Gastroesophageal sphincter (tissue), 4 donors: ENCODE measurements at regions not wholly inside any gene's neighbourhood (a gene's known extent, or its start where the extent isn't known, plus 50 kb on each side); places are given as distances from the start of the nearest gene placed in this dataset.

ENCODE experiments used
- ATAC-seq: fragments of 150-250 bp; one replicate; pipeline ENCODE4 v1.9.1; 2016; ENCODE audit warnings: mild to moderate bottlenecking, moderate library complexity
- H3K27ac ChIP-seq, 4 donors: fragments of 200-600 bp; sonication (generic) in 3 of 4; 1 replicate in 3 of 4; 2 replicates in 1 of 4; pipeline ENCODE4 v1.5.1; 2016 to 2019
- H3K27me3 ChIP-seq: fragments of 200-600 bp; sonication (generic); one replicate; pipeline ENCODE4 v1.5.1; 2019
- H3K36me3 ChIP-seq, 2 donors: fragments of 200-600 bp; sonication (generic); one replicate each; pipeline ENCODE4 v1.5.1; 2019; ENCODE audit warnings: control low read depth in 1 of 2
- H3K4me1 ChIP-seq, 3 donors: fragments of 200-600 bp; sonication (generic); 1 replicate in 2 of 3; 2 replicates in 1 of 3; pipeline ENCODE4 v1.5.1; 2016 to 2019; ENCODE audit warnings: control low read depth in 2 of 3
- H3K4me3 ChIP-seq, 2 donors: fragments of 200-600 bp; sonication (generic); one replicate each; pipeline ENCODE4 v1.5.1; 2019; ENCODE audit warnings: mild to moderate bottlenecking in 1 of 2, moderate library complexity in 1 of 2
- H3K9me3 ChIP-seq, 3 donors: fragments of 200-600 bp; sonication (generic); one replicate each; pipeline ENCODE4 v1.5.1; 2017 to 2019; ENCODE audit warnings: control low read depth in 2 of 3
- EP300 ChIP-seq: sonication (generic); formaldehyde crosslinking; IDR thresholded peaks from one replicate; pipeline ENCODE4 v1.6.1; 2017; ENCODE audit warnings: antibody characterized with exemption, mild to moderate bottlenecking
- POLR2A ChIP-seq, 2 donors: fragments of 450-650 bp; IDR thresholded peaks; one replicate each; pipeline ENCODE4 v1.6.1; 2017; ENCODE audit warnings: antibody characterized with exemption in 2 of 2, mild to moderate bottlenecking in 2 of 2, moderate library complexity in 1 of 2
- POLR2AphosphoS5 ChIP-seq: sonication (generic); formaldehyde crosslinking; IDR thresholded peaks from one replicate; pipeline ENCODE4 v1.6.1; 2017; ENCODE audit warnings: antibody characterized with exemption
- WGBS, 2 donors: methylation state at CpG; one replicate each; pipeline ENCODE4 v1.1.5; 2018; ENCODE audit warnings: low coverage in 1 of 2; 5-methylcytosine and 5-hydroxymethylcytosine counted together
- TF ChIP-seq, protein P1 (sequence below), 4 experiments: fragments of 200-600 bp in 2 of 4; fragments of 450-650 bp in 2 of 4; sonication (generic) in 1 of 4; IDR thresholded peaks; one replicate each; pipeline ENCODE4 v1.5.1; 2017 to 2019; ENCODE audit warnings: antibody characterized with exemption in 4 of 4, mild to moderate bottlenecking in 2 of 4, moderate library complexity in 2 of 4

DNA sequence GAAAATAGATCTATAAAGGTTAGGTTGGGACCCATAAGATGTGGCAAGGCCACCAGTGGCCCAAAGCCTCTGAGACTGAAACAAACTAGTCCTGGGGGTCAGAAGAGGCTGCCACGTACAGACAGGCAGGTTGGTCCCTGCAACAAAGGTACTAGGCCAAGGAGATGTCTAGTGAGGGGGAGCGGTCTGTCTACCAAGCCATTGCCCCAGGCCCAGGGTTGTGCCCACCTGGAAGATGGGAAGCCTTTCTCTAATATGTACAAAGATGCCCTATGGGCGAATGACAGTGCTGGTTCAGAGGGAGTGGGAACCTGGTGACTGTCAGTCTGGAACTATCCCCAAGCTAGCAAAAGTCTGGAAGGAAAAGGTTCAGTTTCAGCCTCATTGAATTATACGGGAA is 233.2 kb downstream of the RBM19 start:
- Histone ChIP-seq H3K27ac (no peak overlapping the region), H3K9me3 (no peaks in the 10 kb centered on the region), H3K4me1 (no peaks in the 10 kb centered on the region), H3K36me3 (no peaks in the 10 kb centered on the region), H3K27me3 (peaks cover 78% of the 10 kb centered on the region), H3K4me3 (no peak overlapping the region)
- no peak for ATAC-seq
- TF ChIP-seq POLR2A (IDR thresholded peaks at IDR 0.05), result no peak
- 42 to 82% methylated on average over 1 to 2 of the region's 4 CpGs for WGBS, 2 donors

GRCh38 chr12:113727651-113728061 is 238.5 kb downstream of the RBM19 start:
- peaks cover 0 to 8% (median 0%) of the 10 kb centered on the region in 3 donors for H3K9me3 ChIP-seq
- peaks cover 82% of the 10 kb centered on the region for H3K27me3 ChIP-seq
- H3K36me3 ChIP-seq, result no peaks in the 10 kb centered on the region
- no CpG with 5 or more reads among the region's 1 CpG for WGBS, 2 donors
- H3K27ac ChIP-seq, result no peak overlapping the region
- no peak for ATAC-seq
- no peaks in the 10 kb centered on the region for H3K4me1 ChIP-seq
- no peak overlapping the region for H3K4me3 ChIP-seq
- no peak for TF ChIP-seq POLR2A (IDR thresholded peaks at IDR 0.05)
- no peak for TF ChIP-seq EP300
- TF ChIP-seq, protein P1, sequence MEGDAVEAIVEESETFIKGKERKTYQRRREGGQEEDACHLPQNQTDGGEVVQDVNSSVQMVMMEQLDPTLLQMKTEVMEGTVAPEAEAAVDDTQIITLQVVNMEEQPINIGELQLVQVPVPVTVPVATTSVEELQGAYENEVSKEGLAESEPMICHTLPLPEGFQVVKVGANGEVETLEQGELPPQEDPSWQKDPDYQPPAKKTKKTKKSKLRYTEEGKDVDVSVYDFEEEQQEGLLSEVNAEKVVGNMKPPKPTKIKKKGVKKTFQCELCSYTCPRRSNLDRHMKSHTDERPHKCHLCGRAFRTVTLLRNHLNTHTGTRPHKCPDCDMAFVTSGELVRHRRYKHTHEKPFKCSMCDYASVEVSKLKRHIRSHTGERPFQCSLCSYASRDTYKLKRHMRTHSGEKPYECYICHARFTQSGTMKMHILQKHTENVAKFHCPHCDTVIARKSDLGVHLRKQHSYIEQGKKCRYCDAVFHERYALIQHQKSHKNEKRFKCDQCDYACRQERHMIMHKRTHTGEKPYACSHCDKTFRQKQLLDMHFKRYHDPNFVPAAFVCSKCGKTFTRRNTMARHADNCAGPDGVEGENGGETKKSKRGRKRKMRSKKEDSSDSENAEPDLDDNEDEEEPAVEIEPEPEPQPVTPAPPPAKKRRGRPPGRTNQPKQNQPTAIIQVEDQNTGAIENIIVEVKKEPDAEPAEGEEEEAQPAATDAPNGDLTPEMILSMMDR (IDR thresholded peaks at IDR 0.05), result no peak
- no peak for TF ChIP-seq POLR2AphosphoS5

- peaks cover 0 to 8% (median 0%) of the 10 kb centered on the region in 3 donors for H3K9me3 ChIP-seq
- whole genome bisulfite sequencing, 2 donors, result 77 to 100% methylated on average over 2 of the region's 6 CpGs
- no peak overlapping the region for H3K27ac ChIP-seq
- no peak for TF ChIP-seq POLR2AphosphoS5
- no peaks in the 10 kb centered on the region for H3K36me3 ChIP-seq
- peaks cover 91% of the 10 kb centered on the region for H3K27me3 ChIP-seq
- no peak overlapping the region for H3K4me3 ChIP-seq
- ATAC-seq, result no peak
- no peaks in the 10 kb centered on the region for H3K4me1 ChIP-seq
Observed at GRCh38 chr12:113726254-113726819, 239.8 kb downstream of the RBM19 start.

DNA sequence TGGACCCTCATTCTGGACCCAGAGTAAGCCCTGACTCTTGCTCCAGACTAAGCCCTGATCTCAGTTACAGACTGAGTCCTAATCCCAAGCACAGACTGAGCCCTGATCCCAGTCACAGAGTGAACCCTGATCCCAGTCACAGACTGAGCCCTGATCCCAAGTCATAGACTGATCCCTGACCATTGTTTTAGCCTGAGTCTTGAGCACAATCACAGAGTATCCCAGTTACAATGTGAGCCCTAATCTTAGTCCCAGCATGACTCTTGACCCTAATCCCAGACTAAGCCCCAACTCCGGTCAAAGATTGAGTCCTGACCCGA is 240.6 kb downstream of the RBM19 start:
- Histone ChIP-seq H3K9me3 (peaks cover 0 to 8% (median 0%) of the 10 kb centered on the region in 3 donors), H3K36me3 (no peaks in the 10 kb centered on the region), H3K27me3 (peaks cover 85% of the 10 kb centered on the region), H3K4me1 (no peaks in the 10 kb centered on the region), H3K4me3 (no peak overlapping the region), H3K27ac (no peak overlapping the region)
- WGBS, 2 donors, result no CpG with 5 or more reads among the region's 2 CpGs
- TF ChIP-seq POLR2A (IDR thresholded peaks at IDR 0.05), result no peak
- TF ChIP-seq, protein P1 (IDR thresholded peaks at IDR 0.05), result no peak
- TF ChIP-seq EP300, result no peak
- ATAC-seq, result no peak

GRCh38 chr12:113724794-113725556 is 241.2 kb downstream of the RBM19 start:
- Histone ChIP-seq H3K27ac (no peak overlapping the region), H3K4me1 (no peaks in the 10 kb centered on the region), H3K4me3 (no peak overlapping the region), H3K9me3 (peaks cover 0 to 8% (median 0%) of the 10 kb centered on the region in 3 donors), H3K36me3 (no peaks in the 10 kb centered on the region), H3K27me3 (peaks cover 84% of the 10 kb centered on the region)
- WGBS, 2 donors, result 66 to 74% methylated on average over 17 to 22 of the region's 34 CpGs
- ATAC-seq, result no peak
- TF ChIP-seq, protein P1 (IDR thresholded peaks at IDR 0.05), result no peak

DNA sequence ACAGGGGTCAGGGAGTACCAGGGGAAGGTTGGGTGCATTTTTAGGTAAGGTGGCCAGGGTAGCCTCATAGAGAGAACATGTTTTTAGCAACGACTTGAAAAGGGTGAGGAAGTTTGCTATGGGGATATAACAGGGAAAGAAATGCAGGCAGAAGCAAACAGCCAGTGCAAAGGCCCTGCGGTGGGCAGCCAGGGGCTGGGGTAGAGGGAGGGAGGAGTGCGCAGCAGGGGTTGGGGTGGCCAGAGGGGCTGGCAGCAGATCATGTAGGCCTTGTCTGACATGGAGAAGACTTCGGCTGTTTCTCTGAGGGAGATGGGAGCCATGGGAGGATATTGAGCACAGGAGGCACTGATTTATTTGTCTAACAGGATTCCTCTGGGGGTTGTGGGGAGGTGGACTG is 242.5 kb downstream of the RBM19 start:
- Histone ChIP-seq H3K9me3 (peaks cover 0 to 8% (median 0%) of the 10 kb centered on the region in 3 donors), H3K4me1 (no peaks in the 10 kb centered on the region), H3K36me3 (no peaks in the 10 kb centered on the region), H3K27ac (no peak overlapping the region), H3K27me3 (peaks cover 83% of the 10 kb centered on the region), H3K4me3 (no peak overlapping the region)
- TF ChIP-seq EP300 (no peak), POLR2AphosphoS5 (no peak), POLR2A (IDR thresholded peaks at IDR 0.05) (no peak)
- TF ChIP-seq, protein P1 (IDR thresholded peaks at IDR 0.05), result no peak
- WGBS, 2 donors, result 73 to 86% methylated on average over 3 to 4 of the region's 4 CpGs
- no peak for ATAC-seq
